ENCODE measurements at regions not wholly inside any gene's neighbourhood (a gene's known extent, or its start where the extent isn't known, plus 50 kb on each side); places are given as distances from the start of the nearest gene placed in this dataset.

DNA sequence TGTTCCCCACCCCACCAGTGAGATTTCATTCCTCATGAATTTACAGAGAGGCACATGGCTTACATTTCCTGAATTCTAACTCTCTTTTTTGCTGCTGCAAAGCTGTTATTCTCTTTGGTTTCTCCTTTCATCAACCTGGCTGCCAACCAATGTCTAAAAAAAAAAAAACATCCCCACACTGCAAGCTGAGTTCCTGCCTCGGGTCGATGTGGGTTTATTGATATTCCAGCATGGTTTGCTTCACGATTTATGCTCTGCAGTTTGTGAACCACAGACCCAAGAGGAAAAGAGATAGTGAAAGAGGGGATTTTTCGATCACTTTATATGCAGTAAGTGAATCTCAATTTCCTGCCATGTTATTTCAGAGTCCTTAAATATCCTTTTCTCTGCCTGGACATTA, 363.6 kb downstream of the LPIN1 start:
- TF ChIP-seq, protein P1, sequence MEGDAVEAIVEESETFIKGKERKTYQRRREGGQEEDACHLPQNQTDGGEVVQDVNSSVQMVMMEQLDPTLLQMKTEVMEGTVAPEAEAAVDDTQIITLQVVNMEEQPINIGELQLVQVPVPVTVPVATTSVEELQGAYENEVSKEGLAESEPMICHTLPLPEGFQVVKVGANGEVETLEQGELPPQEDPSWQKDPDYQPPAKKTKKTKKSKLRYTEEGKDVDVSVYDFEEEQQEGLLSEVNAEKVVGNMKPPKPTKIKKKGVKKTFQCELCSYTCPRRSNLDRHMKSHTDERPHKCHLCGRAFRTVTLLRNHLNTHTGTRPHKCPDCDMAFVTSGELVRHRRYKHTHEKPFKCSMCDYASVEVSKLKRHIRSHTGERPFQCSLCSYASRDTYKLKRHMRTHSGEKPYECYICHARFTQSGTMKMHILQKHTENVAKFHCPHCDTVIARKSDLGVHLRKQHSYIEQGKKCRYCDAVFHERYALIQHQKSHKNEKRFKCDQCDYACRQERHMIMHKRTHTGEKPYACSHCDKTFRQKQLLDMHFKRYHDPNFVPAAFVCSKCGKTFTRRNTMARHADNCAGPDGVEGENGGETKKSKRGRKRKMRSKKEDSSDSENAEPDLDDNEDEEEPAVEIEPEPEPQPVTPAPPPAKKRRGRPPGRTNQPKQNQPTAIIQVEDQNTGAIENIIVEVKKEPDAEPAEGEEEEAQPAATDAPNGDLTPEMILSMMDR (IDR thresholded peaks at IDR 0.05), result no peak
- TF ChIP-seq EZH2phosphoT487 (IDR thresholded peaks at IDR 0.05), result no peak
- TF ChIP-seq EZH2 (IDR thresholded peaks at IDR 0.05), result no peak
